Neuronal stem cell (in vitro differentiated cells): ENCODE measurements at regions not wholly inside any gene's neighbourhood (a gene's known extent, or its start where the extent isn't known, plus 50 kb on each side); places are given as distances from the start of the nearest gene placed in this dataset.

Source experiments
- DNase-seq: peaks from one replicate; pipeline ENCODE4 v3.0.0-alpha.2; 2013; ENCODE audit warnings: low spot score
- H2AFZ ChIP-seq: one replicate; pipeline ENCODE4 v1.6.1; 2013; ENCODE audit warnings: mild to moderate bottlenecking, low read length, inconsistent platforms
- H2AK5ac ChIP-seq: 2 replicates; pipeline ENCODE4 v1.6.1; 2013; ENCODE audit warnings: low read depth, mild to moderate bottlenecking, inconsistent platforms, low read length, moderate library complexity, mixed read lengths
- H2BK120ac ChIP-seq: 2 replicates; pipeline ENCODE4 v1.6.1; 2013; ENCODE audit warnings: low read depth, mild to moderate bottlenecking, inconsistent platforms, low read length, moderate library complexity, mixed read lengths
- H2BK12ac ChIP-seq: one replicate; pipeline ENCODE4 v1.6.1; 2013; ENCODE audit warnings: low read length, inconsistent platforms
- H2BK15ac ChIP-seq: 2 replicates; pipeline ENCODE4 v1.6.1; 2013; ENCODE audit warnings: mild to moderate bottlenecking, low read length, inconsistent platforms, mixed read lengths
- H2BK5ac ChIP-seq: one replicate; pipeline ENCODE4 v1.6.1; 2013; ENCODE audit warnings: inconsistent platforms, mild to moderate bottlenecking, low read length, moderate library complexity
- H3K14ac ChIP-seq: one replicate; pipeline ENCODE4 v1.6.1; 2013; ENCODE audit warnings: low read length, inconsistent platforms
- H3K18ac ChIP-seq: 2 replicates; pipeline ENCODE4 v1.6.1; 2013; ENCODE audit warnings: low read length, inconsistent platforms
- H3K23ac ChIP-seq: 2 replicates; pipeline ENCODE4 v1.6.1; 2013; ENCODE audit warnings: low read depth, mild to moderate bottlenecking, mixed read lengths, low read length, inconsistent platforms; ENCODE audit not compliant: poor library complexity
- H3K27ac ChIP-seq: replicated peaks from 3 replicates; pipeline ENCODE4 v1.5.1; 2013; ENCODE audit warnings: low read length, inconsistent platforms
- H3K27me3 ChIP-seq, 3 experiments: 2 replicates each; pipeline ENCODE4 v1.6.1; 2013; ENCODE audit warnings: low read length in 3 of 3, mild to moderate bottlenecking in 2 of 3, inconsistent platforms in 1 of 3, low read depth in 1 of 3, mixed read lengths in 1 of 3, moderate library complexity in 1 of 3; ENCODE audit not compliant: control insufficient read depth in 3 of 3, insufficient read depth in 3 of 3
- H3K36me3 ChIP-seq, 2 donors: replicated peaks in 1 of 2; 2 replicates each; pipeline ENCODE4 v1.6.1; 2013; ENCODE audit warnings: low read length in 2 of 2; ENCODE audit not compliant: control insufficient read depth in 2 of 2, insufficient read depth in 2 of 2
- H3K4ac ChIP-seq: 2 replicates; pipeline ENCODE4 v1.6.1; 2013; ENCODE audit warnings: inconsistent platforms, mild to moderate bottlenecking, low read length, moderate library complexity
- H3K4me1 ChIP-seq, 2 donors: 1 replicate in 1 of 2; 2 replicates in 1 of 2; pipeline ENCODE4 v1.6.1; 2013; ENCODE audit warnings: low read length in 2 of 2, low read depth in 1 of 2; ENCODE audit not compliant: control insufficient read depth in 2 of 2, insufficient read depth in 1 of 2
- H3K4me2 ChIP-seq: one replicate; pipeline ENCODE4 v1.6.1; 2013; ENCODE audit warnings: mild to moderate bottlenecking, low read length, inconsistent platforms; ENCODE audit not compliant: insufficient read depth, poor library complexity, severe bottlenecking
- H3K4me3 ChIP-seq, 2 donors: 2 replicates each; pipeline ENCODE4 v1.5.1; 2013; ENCODE audit warnings: low read length in 2 of 2, mild to moderate bottlenecking in 2 of 2, inconsistent platforms in 1 of 2, moderate library complexity in 1 of 2
- H3K79me1 ChIP-seq: one replicate; pipeline ENCODE4 v1.6.1; 2013; ENCODE audit warnings: low read depth, mild to moderate bottlenecking, inconsistent platforms, low read length, moderate library complexity
- H3K9ac ChIP-seq: one replicate; pipeline ENCODE4 v1.6.1; 2013; ENCODE audit warnings: mild to moderate bottlenecking, low read depth, low read length, inconsistent platforms; ENCODE audit not compliant: poor library complexity
- H3K9me3 ChIP-seq, 2 donors: replicated peaks in 1 of 2; 2 replicates each; pipeline versions ENCODE3 to v1.6.1; 2013; ENCODE audit warnings: low read length in 2 of 2, mild to moderate bottlenecking in 2 of 2, inconsistent platforms in 1 of 2, low read depth in 1 of 2, mixed read lengths in 1 of 2, moderate library complexity in 1 of 2; ENCODE audit not compliant: control insufficient read depth in 2 of 2, insufficient read depth in 1 of 2
- H4K8ac ChIP-seq: one replicate; pipeline ENCODE4 v1.6.1; 2013; ENCODE audit warnings: low read depth, mild to moderate bottlenecking, inconsistent platforms, low read length, moderate library complexity
- H4K91ac ChIP-seq: one replicate; pipeline ENCODE4 v1.6.1; 2013; ENCODE audit warnings: low read length, low read depth, mild to moderate bottlenecking, inconsistent platforms; ENCODE audit not compliant: poor library complexity
- WGBS, 2 donors: extraction: QIAGEN DNeasy Blood & Tissue Kit; methylation state at CpG; one replicate each; pipeline ENCODE4 v1.1.7; 2013; ENCODE audit warnings: missing lambda C conversion rate in 2 of 2, mixed read lengths in 1 of 2; ENCODE audit not compliant: insufficient read length in 2 of 2, insufficient replicate concordance in 1 of 2; ENCODE audit errors: extremely low coverage in 2 of 2; 5-methylcytosine and 5-hydroxymethylcytosine counted together

DNA sequence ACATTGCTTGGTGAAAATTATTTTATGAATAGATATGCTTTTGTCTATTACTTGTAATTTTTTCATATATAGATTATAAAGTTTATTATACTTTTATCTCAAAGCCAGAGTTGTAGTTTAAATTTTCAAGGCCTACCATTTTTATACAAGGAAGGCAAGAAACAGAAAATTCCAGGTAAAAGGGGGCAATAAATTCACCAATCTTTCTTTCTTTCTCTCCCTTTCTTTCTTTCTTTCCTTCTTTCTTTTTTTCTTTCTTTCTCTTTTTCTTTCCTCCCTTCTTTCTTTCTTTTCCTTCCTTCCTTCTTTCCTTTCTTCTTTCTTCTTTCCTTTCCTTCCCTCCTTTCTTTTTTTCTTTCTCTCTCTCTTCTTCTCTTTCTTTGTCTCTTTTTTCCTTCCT is 529.4 kb downstream of the PCDH17 start:
- DNase-seq = no peak
- no peak overlapping the region for H2BK12ac ChIP-seq
- H3K23ac ChIP-seq = no peak overlapping the region
- H4K8ac ChIP-seq = no peak overlapping the region
- no peak overlapping the region for H3K4ac ChIP-seq
- no peak overlapping the region for H2BK15ac ChIP-seq
- H3K14ac ChIP-seq = no peak overlapping the region
- no peak overlapping the region for H2AK5ac ChIP-seq
- H3K36me3 ChIP-seq = no peaks in the 10 kb centered on the region
- no peak overlapping the region for H3K18ac ChIP-seq
- no peak overlapping the region for H3K4me3 ChIP-seq
- no peak overlapping the region for H2BK5ac ChIP-seq
- no peak overlapping the region for H4K91ac ChIP-seq
- no peaks in the 10 kb centered on the region for H3K79me1 ChIP-seq
- no peak overlapping the region for H2AFZ ChIP-seq
- H2BK120ac ChIP-seq = no peak overlapping the region
- no peaks in the 10 kb centered on the region for H3K27me3 ChIP-seq
- H3K9ac ChIP-seq = no peak overlapping the region
- peaks cover 2 to 7% of the 10 kb centered on the region in 2 donors for H3K4me1 ChIP-seq
- no peaks in the 10 kb centered on the region for H3K9me3 ChIP-seq
- no peak overlapping the region for H3K4me2 ChIP-seq
- H3K27ac ChIP-seq = no peak overlapping the region

DNA sequence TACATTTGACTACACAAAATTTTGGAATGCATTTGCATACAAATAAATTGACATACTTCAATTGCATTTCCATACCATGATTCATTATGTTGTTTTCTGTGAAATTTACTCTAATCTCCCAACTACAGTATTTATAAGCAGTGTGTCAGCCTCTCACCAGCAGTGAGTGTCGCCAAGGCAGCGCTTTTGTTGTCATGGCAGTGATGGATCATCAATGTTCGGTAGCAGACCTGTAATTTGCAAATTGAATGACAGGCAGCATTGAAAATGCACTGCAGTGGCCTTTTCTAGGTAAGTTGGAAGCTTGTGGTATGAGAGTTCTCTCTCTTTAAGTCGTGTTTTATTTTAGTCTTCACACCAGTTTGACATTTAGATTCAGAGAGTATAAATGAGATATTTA is 534.1 kb downstream of the PCDH17 start:
- WGBS, 2 donors = no CpG with 5 or more reads among the region's 4 CpGs
- H4K91ac ChIP-seq = no peak overlapping the region
- no peak overlapping the region for H3K23ac ChIP-seq
- H3K9me3 ChIP-seq = no peaks in the 10 kb centered on the region
- no peak overlapping the region for H3K4me3 ChIP-seq
- no peak overlapping the region for H2BK5ac ChIP-seq
- H2AFZ ChIP-seq = no peak overlapping the region
- no peak overlapping the region for H3K14ac ChIP-seq
- H3K36me3 ChIP-seq = no peaks in the 10 kb centered on the region
- H2BK15ac ChIP-seq = no peak overlapping the region
- no peaks in the 10 kb centered on the region for H3K27me3 ChIP-seq
- H2BK120ac ChIP-seq = no peak overlapping the region
- H3K4ac ChIP-seq = no peak overlapping the region
- H3K4me1 ChIP-seq = peaks cover 2 to 10% of the 10 kb centered on the region in 2 donors
- no peak overlapping the region for H2AK5ac ChIP-seq
- H3K79me1 ChIP-seq = no peaks in the 10 kb centered on the region
- H3K27ac ChIP-seq = no peak overlapping the region
- DNase-seq = no peak
- no peak overlapping the region for H4K8ac ChIP-seq
- no peak overlapping the region for H3K18ac ChIP-seq
- no peak overlapping the region for H3K9ac ChIP-seq
- H2BK12ac ChIP-seq = no peak overlapping the region
- no peak overlapping the region for H3K4me2 ChIP-seq

GRCh38 chr13:58181111-58181510 is 549.6 kb downstream of the PCDH17 start:
- Histone ChIP-seq H2AFZ (no peak overlapping the region), H3K4me2 (no peak overlapping the region), H3K27ac (no peak overlapping the region), H2BK12ac (no peak overlapping the region), H2BK5ac (no peak overlapping the region), H4K91ac (no peak overlapping the region), H2BK120ac (no peak overlapping the region), H3K4me1 (no peaks in the 10 kb centered on the region), H3K23ac (no peak overlapping the region), H3K4ac (no peak overlapping the region), H3K18ac (no peak overlapping the region), H2AK5ac (no peak overlapping the region), H3K14ac (no peak overlapping the region), H3K79me1 (no peaks in the 10 kb centered on the region), H3K9ac (no peak overlapping the region), H4K8ac (no peak overlapping the region), H3K9me3 (peaks cover 0 to 2% of the 10 kb centered on the region in 2 donors), H3K4me3 (no peak overlapping the region), H3K36me3 (no peaks in the 10 kb centered on the region), H3K27me3 (no peaks in the 10 kb centered on the region), H2BK15ac (no peak overlapping the region)
- no peak for DNase-seq
- no CpG with 5 or more reads among the region's 3 CpGs for WGBS, 2 donors

GRCh38 chr13:58187881-58188280 is 556.3 kb downstream of the PCDH17 start:
- Histone ChIP-seq H2BK12ac (no peak overlapping the region), H3K4me3 (no peak overlapping the region), H3K27ac (no peak overlapping the region), H4K91ac (no peak overlapping the region), H3K23ac (no peak overlapping the region), H3K79me1 (no peaks in the 10 kb centered on the region), H3K4ac (no peak overlapping the region), H3K36me3 (no peaks in the 10 kb centered on the region), H4K8ac (no peak overlapping the region), H2AFZ (no peak overlapping the region), H3K4me2 (no peak overlapping the region), H2BK120ac (no peak overlapping the region), H3K18ac (no peak overlapping the region), H3K27me3 (no peaks in the 10 kb centered on the region), H3K4me1 (no peaks in the 10 kb centered on the region), H2AK5ac (no peak overlapping the region), H2BK15ac (no peak overlapping the region), H2BK5ac (no peak overlapping the region), H3K9me3 (no peaks in the 10 kb centered on the region), H3K14ac (no peak overlapping the region), H3K9ac (no peak overlapping the region)
- no peak for DNase-seq
- no CpG with 5 or more reads among the region's 4 CpGs for WGBS, 2 donors
